HEK293 (cell line): ENCODE measurements at regions not wholly inside any gene's neighbourhood (a gene's known extent, or its start where the extent isn't known, plus 50 kb on each side); places are given as distances from the start of the nearest gene placed in this dataset.

Source experiments
- CTCF ChIA-PET: fragments of 350-600 bp; formaldehyde crosslinking; extraction: SDS; loops from one replicate; lab custom pipeline; 2021; ENCODE audit warnings: antibody characterized with exemption; lab: Yijun Ruan, JAX
- POLR2A ChIA-PET: fragments of 300-600 bp; formaldehyde crosslinking; extraction: SDS; loops from one replicate; lab custom pipeline; 2020; ENCODE audit warnings: antibody characterized with exemption, inconsistent platforms; lab: Yijun Ruan, JAX
- H3K27ac ChIP-seq: fragments of 200-500 bp; sonication (Bioruptor generic); 2 replicates; pipeline ENCODE4 v1.5.1; 2014; ENCODE audit warnings: low read depth, low read length, control low read depth, inconsistent platforms; ENCODE audit errors: extremely low read depth
- H3K36me3 ChIP-seq, 2 experiments: fragments of 200-500 bp in 1 of 2; sonication (Bioruptor generic) in 1 of 2; 1 replicate in 1 of 2; 2 replicates in 1 of 2; pipeline ENCODE4 v1.5.1; 2014 to 2017; ENCODE audit warnings: inconsistent platforms in 2 of 2, low read length in 2 of 2; ENCODE audit not compliant: control insufficient read depth in 2 of 2, insufficient read depth in 1 of 2
- H3K4me1 ChIP-seq: fragments of 200-500 bp; sonication (Bioruptor generic); 2 replicates; pipeline ENCODE4 v1.5.1; 2014; ENCODE audit warnings: mild to moderate bottlenecking, low read length, inconsistent platforms; ENCODE audit not compliant: control insufficient read depth, insufficient read depth
- H3K4me3 ChIP-seq: 2 replicates; pipeline ENCODE4 v1.5.1; 2011; ENCODE audit warnings: low read depth, mild to moderate bottlenecking, control low read depth, low read length, moderate library complexity
- H3K9me3 ChIP-seq: fragments of 200-500 bp; sonication (Bioruptor generic); 2 replicates; pipeline ENCODE4 v1.5.1; 2014; ENCODE audit warnings: low read depth, low read length, inconsistent platforms; ENCODE audit not compliant: control insufficient read depth, insufficient read depth
- BCL11B ChIP-seq: fragments of 450-650 bp; formaldehyde crosslinking; IDR thresholded peaks from 2 replicates; pipeline ENCODE4 v1.5.1; 2016; ENCODE audit warnings: low read depth, missing biosample characterization, missing genetic modification characterization
- HOXC10 ChIP-seq: sonication (generic); formaldehyde crosslinking; IDR thresholded peaks from 2 replicates; pipeline ENCODE4 v1.8.1; 2023; ENCODE audit warnings: mild to moderate bottlenecking, missing genetic modification reagents
- KLF10 ChIP-seq: fragments of 450-650 bp; IDR thresholded peaks from 2 replicates; pipeline ENCODE4 v1.5.1; 2018; ENCODE audit warnings: missing biosample characterization, mild to moderate bottlenecking, missing genetic modification characterization
- RBAK ChIP-seq: fragments of 450-650 bp; formaldehyde crosslinking; IDR thresholded peaks from 2 replicates; pipeline ENCODE4 v1.5.1; 2016; ENCODE audit warnings: missing biosample characterization, missing genetic modification characterization
- SCRT2 ChIP-seq: fragments of 450-650 bp; formaldehyde crosslinking; IDR thresholded peaks from 2 replicates; pipeline ENCODE4 v1.5.1; 2016; ENCODE audit warnings: missing biosample characterization, missing genetic modification characterization
- SETDB1 ChIP-seq: IDR thresholded peaks from one replicate; pipeline ENCODE4 v1.6.1; 2017; ENCODE audit warnings: mild to moderate bottlenecking, low read length, moderate library complexity, mixed read lengths; ENCODE audit not compliant: insufficient read length
- TCF7L2 ChIP-seq: IDR thresholded peaks from 2 replicates; pipeline ENCODE4 v1.6.1; 2011; ENCODE audit warnings: low read depth, mild to moderate bottlenecking, inconsistent platforms, low read length, moderate library complexity, borderline replicate concordance
- ZFHX2 ChIP-seq: fragments of 450-650 bp; formaldehyde crosslinking; conservative IDR thresholded peaks from 2 replicates; pipeline ENCODE4 v1.5.1; 2016; ENCODE audit warnings: missing biosample characterization, missing genetic modification characterization
- ZNF132 ChIP-seq: fragments of 450-650 bp; formaldehyde crosslinking; IDR thresholded peaks from 2 replicates; pipeline ENCODE4 v1.5.1; 2017; ENCODE audit warnings: missing biosample characterization, missing genetic modification characterization, borderline replicate concordance
- ZNF18 ChIP-seq: fragments of 450-650 bp; formaldehyde crosslinking; IDR thresholded peaks from 2 replicates; pipeline ENCODE4 v1.5.1; 2016; ENCODE audit warnings: missing biosample characterization, missing genetic modification characterization
- ZNF184 ChIP-seq: fragments of 450-650 bp; IDR thresholded peaks from 2 replicates; pipeline ENCODE4 v1.5.1; 2018; ENCODE audit warnings: missing biosample characterization, mild to moderate bottlenecking, missing genetic modification characterization
- ZNF266 ChIP-seq: fragments of 450-650 bp; formaldehyde crosslinking; IDR thresholded peaks from 2 replicates; pipeline ENCODE4 v1.5.1; 2016; ENCODE audit warnings: missing biosample characterization, missing genetic modification characterization, low read depth
- ZNF292 ChIP-seq: fragments of 450-650 bp; formaldehyde crosslinking; IDR thresholded peaks from 2 replicates; pipeline ENCODE4 v1.5.1; 2016; ENCODE audit warnings: low read depth, missing biosample characterization, missing genetic modification characterization, borderline replicate concordance
- ZNF302 ChIP-seq: fragments of 450-650 bp; formaldehyde crosslinking; IDR thresholded peaks from 2 replicates; pipeline ENCODE4 v1.5.1; 2016; ENCODE audit warnings: missing biosample characterization, missing genetic modification characterization, low read depth
- ZNF391 ChIP-seq: fragments of 450-650 bp; formaldehyde crosslinking; IDR thresholded peaks from 2 replicates; pipeline ENCODE4 v1.5.1; 2016; ENCODE audit warnings: low read depth, missing biosample characterization, missing genetic modification characterization, borderline replicate concordance
- ZNF394 ChIP-seq: fragments of 450-650 bp; formaldehyde crosslinking; IDR thresholded peaks from 2 replicates; pipeline ENCODE4 v1.5.1; 2016; ENCODE audit warnings: missing biosample characterization, missing genetic modification characterization, mild to moderate bottlenecking, moderate library complexity, borderline replicate concordance
- ZNF501 ChIP-seq: fragments of 450-650 bp; formaldehyde crosslinking; IDR thresholded peaks from 2 replicates; pipeline ENCODE4 v1.5.1; 2016; ENCODE audit warnings: missing biosample characterization, missing genetic modification characterization
- ZNF558 ChIP-seq: fragments of 450-650 bp; formaldehyde crosslinking; IDR thresholded peaks from 2 replicates; pipeline ENCODE4 v1.5.1; 2016; ENCODE audit warnings: missing biosample characterization, missing genetic modification characterization
- ZNF561 ChIP-seq: fragments of 450-650 bp; IDR thresholded peaks from 2 replicates; pipeline ENCODE4 v1.5.1; 2018; ENCODE audit warnings: missing biosample characterization, missing genetic modification characterization, borderline replicate concordance
- ZNF837 ChIP-seq: fragments of 450-650 bp; formaldehyde crosslinking; IDR thresholded peaks from 2 replicates; pipeline ENCODE4 v1.5.1; 2016; ENCODE audit warnings: missing biosample characterization, missing genetic modification characterization
- TF ChIP-seq, protein P1 (sequence below): fragments of 450-650 bp; formaldehyde crosslinking; conservative IDR thresholded peaks from 2 replicates; pipeline ENCODE4 v1.5.1; 2016; ENCODE audit warnings: low read depth, missing biosample characterization, missing genetic modification characterization

GRCh38 chr4:123042095-123042494 lies 119.7 kb upstream of the NUDT6 start:
- TF ChIP-seq ZNF18 (no peak), TCF7L2 (no peak), ZNF558 (tag by site-specific recombination) (no peak), KLF10 (no peak), HOXC10 (CRISPR knock-in tag) (no peak), ZNF302 (tag by site-specific recombination) (no peak), ZNF837 (tag by site-specific recombination) (no peak), BCL11B (no peak), ZNF501 (tag by site-specific recombination) (no peak), ZNF561 (tag by site-specific recombination) (no peak), ZNF184 (tag by site-specific recombination) (no peak), SCRT2 (tag by site-specific recombination) (no peak), ZNF132 (tag by site-specific recombination) (no peak), ZNF292 (no peak), RBAK (tag by site-specific recombination) (no peak), ZFHX2 (no peak), ZNF391 (tag by site-specific recombination) (no peak), ZNF394 (no peak)
- TF ChIP-seq, protein P1, sequence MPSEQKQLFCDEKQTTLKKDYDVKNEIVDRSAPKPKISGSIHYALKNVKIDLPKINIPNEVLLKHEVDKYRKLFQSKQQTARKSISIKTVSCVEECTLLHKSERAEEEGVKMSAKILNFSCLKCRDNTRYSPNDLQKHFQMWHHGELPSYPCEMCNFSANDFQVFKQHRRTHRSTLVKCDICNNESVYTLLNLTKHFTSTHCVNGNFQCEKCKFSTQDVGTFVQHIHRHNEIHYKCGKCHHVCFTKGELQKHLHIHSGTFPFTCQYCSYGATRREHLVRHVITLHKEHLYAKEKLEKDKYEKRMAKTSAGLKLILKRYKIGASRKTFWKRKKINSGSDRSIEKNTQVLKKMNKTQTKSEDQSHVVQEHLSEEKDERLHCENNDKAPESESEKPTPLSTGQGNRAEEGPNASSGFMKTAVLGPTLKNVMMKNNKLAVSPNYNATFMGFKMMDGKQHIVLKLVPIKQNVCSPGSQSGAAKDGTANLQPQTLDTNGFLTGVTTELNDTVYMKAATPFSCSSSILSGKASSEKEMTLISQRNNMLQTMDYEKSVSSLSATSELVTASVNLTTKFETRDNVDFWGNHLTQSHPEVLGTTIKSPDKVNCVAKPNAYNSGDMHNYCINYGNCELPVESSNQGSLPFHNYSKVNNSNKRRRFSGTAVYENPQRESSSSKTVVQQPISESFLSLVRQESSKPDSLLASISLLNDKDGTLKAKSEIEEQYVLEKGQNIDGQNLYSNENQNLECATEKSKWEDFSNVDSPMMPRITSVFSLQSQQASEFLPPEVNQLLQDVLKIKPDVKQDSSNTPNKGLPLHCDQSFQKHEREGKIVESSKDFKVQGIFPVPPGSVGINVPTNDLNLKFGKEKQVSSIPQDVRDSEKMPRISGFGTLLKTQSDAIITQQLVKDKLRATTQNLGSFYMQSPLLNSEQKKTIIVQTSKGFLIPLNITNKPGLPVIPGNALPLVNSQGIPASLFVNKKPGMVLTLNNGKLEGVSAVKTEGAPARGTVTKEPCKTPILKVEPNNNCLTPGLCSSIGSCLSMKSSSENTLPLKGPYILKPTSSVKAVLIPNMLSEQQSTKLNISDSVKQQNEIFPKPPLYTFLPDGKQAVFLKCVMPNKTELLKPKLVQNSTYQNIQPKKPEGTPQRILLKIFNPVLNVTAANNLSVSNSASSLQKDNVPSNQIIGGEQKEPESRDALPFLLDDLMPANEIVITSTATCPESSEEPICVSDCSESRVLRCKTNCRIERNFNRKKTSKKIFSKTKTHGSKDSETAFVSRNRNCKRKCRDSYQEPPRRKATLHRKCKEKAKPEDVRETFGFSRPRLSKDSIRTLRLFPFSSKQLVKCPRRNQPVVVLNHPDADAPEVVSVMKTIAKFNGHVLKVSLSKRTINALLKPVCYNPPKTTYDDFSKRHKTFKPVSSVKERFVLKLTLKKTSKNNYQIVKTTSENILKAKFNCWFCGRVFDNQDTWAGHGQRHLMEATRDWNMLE (tag by site-specific recombination): no peak
- Histone ChIP-seq H3K4me1 (no peaks in the 10 kb centered on the region), H3K9me3 (no peaks in the 10 kb centered on the region), H3K36me3 (no peaks in the 10 kb centered on the region), H3K27ac (no peak overlapping the region), H3K4me3 (no peak overlapping the region)
- ChIA-PET POLR2A (no interaction called here), CTCF (no interaction called here)

DNA sequence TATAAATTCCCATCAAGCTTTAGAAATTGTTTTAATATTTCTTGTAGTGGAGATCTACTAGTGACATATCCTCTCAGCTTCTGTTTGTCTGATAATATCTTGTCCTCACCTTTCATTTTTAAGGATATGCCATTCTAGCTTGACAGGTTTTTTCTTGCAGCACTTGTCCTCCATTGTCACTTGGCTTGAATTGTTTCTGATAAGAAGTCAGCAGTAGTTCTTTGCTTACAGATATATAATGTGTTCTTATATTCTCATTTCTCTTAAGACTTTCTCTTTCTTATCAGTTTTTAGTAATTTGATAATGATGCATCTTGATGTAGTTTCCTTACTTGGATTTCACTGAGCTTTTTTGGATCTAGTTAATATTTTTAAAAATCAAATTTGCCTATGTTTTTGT lies 120.6 kb upstream of the NUDT6 start:
- CTCF ChIA-PET: no interaction called here
- POLR2A ChIA-PET: no interaction called here
- H3K36me3 ChIP-seq: no peaks in the 10 kb centered on the region
- H3K27ac ChIP-seq: no peak overlapping the region
- no peak overlapping the region for H3K4me3 ChIP-seq
- no peak for TF ChIP-seq ZNF266 (tag by site-specific recombination)
- TF ChIP-seq SETDB1: peak; percentile 74
- H3K4me1 ChIP-seq: no peaks in the 10 kb centered on the region
- H3K9me3 ChIP-seq: no peaks in the 10 kb centered on the region
